ENCODE measurements at regions not wholly inside any gene's neighbourhood (a gene's known extent, or its start where the extent isn't known, plus 50 kb on each side); places are given as distances from the start of the nearest gene placed in this dataset.

DNA sequence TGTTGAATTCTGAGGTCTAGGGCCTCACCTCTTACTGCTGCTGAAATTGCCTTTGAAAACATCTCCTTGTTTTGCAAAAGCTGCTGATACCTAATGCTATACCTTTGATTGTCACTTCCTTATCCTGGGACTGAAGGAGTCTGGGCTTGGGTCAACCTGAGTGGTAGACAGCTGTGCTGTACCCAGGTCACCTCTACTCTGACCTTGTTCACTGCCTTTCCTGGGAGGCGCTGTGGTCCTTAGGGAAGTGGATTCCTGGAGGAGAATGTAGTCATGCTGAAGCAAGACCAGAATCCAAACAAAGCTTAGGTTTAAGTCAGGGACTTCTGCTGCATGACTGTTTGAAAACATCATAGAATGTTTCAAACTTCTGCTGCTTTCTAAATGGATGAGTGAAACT lies 191.4 kb downstream of the SNAPC1 start:
- no peak for DNase-seq

DNA sequence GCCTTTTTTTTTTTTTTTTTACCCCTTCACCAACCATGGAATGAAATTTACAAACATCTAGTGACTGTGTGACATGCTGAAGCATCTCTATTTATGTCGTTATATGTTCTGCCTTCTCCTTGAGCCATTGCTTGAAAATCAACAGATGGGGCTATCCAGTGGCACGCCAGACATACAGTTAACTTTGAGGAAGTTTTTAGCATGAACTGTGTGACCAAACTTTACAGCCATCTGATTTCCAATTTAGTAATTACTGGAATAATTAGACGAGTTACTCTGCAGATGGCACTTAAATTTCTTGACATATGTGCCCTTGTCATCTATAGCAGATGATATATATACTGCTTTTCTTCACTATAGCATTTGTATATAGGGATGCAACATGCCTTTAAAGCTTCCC lies 192.1 kb downstream of the SNAPC1 start:
- DNase-seq = no peak

DNA sequence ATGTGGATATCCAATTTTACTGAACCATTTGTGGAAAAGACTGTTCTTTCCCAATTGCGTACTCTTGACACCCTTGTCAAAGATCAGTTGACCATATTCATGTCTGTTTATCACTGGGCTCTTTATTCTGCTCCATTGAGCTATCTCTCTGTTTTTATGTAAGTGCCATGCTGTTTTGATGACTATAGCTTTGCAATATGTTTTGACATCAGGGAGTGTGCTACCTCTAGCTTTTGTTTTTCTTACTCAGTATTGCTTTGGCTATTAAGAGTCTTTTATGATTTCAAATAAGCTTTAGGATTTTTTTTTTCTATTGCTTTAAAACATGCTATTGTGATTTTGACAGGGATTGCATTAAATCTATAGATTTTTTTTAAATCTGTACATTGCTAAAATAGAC lies 194.3 kb downstream of the SNAPC1 start:
- no peak for DNase-seq

DNA sequence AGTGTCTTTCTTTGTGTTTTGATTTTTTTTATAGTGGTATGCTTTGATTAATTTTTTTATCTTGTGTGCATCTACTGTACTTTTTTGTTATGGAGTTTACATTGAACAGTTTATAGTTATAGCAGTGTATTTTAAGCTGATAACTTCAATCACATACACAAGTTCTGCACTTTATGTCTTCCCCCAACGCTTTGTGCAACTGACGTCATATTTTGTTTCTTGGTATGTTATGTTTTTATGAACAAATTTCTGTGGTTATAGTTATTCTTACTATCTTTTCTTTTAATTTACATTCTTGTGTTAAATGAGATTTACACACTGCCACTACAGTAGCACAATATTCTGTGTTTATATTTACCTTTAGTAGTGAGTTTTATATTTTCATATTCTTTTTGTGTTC lies 197.1 kb downstream of the SNAPC1 start:
- no peak for DNase-seq

DNA sequence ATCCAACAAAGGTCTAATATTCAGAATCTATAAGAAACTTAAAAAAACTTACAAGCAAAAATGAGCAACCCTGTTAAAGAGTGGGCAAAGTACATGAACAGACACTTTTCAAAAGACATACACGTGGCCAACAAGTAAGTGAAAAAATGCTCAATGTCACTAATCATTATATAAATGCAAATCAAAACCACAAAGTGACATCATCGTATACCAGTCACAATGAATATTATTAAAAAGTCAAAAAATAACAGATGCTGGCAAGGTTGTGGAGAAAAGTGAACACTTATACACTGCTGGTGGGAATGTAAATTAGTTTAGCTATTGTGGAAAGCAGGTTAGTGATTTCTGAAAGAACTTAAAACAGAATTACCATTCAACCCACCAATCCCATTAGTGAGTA lies 199.1 kb downstream of the SNAPC1 start:
- no peak for DNase-seq

DNA sequence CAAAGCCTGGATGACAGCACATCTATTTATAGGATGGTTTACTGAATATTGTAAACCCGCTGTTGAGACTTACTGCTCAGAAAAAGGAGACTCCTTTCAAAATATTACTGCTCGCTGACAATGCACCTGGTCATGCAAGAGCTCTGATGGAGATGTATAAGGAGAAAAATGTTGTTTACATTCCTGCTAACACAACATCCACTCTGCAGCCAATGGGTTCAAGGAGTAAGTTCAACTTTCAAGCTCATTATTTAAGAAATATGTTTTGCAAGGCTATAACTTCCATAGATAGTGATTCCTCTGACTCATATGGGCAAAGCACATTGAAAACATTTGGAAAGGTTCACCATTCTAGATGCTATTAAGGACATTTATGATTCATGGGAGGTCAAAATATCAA lies 201.7 kb downstream of the SNAPC1 start:
- no peak for DNase-seq

DNA sequence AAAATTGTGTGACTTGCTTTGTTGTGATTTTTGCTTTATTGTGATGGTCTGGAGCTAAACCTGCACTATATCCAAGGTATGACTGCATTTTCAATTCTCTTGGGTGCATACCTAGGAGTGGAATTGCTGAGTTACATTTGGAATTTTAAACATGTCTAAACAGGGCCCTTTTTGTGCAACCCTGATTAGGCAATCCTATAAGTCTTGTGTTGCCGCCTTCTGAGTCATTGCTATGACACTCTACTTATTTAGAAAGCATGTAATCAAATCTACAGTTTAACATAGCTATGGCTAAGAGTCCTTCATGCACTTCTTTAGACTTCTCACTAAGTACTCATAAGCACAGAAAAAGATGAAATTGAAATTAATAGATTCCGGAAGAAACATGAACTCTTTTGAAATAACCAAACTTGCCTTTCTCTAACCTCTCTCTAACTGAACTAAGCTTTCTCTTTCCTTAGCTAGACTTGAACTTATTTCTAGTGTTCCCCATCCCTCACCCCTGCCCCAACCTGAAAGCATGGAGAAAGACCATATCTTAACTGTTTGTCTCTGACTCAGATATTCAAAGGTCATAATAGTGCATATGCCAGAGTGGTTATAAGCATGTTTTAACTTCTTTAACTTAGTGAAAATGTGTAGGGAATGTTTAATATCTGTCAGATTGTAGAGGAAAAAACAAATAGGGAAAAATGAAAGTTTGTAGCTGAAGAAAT lies 203.0 kb downstream of the SNAPC1 start:
- DNase-seq = no peak

DNA sequence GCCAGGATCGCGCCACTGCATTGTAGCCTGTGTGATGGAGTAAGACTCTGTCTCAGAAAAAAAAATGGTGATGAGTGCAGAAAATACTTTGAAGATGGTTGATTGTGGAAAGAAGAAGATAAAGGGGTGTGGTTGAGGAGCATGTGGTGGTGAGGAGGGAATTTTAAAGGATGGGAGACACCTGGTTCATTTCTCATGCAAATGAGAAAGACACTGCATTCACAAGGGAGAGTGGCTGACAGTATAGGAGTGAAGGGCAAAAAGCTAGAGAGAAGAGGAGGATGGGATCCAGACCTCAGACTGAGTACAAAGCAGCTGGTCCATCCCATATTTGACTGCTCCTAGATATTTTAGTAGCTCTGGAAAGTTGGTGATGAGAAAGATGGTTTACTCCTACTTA lies 206.0 kb downstream of the SNAPC1 start:
- DNase-seq = no peak

DNA sequence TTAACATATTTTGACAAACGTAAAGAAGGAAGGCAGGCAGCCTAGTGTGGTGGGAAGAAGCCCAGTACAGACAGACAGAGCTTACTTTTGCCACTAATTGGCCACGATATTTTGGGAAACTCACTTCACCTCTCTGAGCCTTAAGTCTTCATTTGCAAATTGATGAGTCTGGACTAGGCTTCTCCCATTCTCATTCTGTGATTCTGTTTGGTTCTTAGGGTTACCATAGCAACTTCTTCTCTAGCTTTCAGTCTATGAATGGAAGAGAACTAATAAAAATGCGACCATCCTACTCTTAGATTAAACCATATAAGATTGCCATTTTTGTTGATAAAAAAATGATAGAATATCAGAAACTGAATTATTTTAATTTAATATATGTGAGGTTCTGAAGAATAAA lies 210.5 kb downstream of the SNAPC1 start:
- no peak for DNase-seq

DNA sequence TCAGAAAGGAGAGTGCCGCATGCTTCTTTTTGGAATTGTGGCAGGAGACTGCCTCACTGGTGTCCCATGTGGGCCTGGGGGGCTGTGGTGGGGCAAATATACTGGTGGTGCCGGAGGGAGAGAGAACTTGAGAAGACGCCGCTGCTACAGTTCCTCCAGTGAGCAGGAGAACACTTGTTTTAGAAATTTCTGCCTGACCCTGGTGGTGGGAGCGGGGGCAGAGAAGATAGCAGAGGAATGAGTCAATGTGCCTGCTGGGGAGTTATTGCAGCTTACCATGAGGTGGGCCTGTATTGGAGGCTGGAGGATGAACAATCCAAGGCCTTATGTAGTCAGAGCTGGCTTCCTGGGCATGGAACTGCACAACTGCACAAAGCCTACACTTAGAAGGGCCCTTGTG lies 211.8 kb downstream of the SNAPC1 start:
- DNase-seq = no peak

DNA sequence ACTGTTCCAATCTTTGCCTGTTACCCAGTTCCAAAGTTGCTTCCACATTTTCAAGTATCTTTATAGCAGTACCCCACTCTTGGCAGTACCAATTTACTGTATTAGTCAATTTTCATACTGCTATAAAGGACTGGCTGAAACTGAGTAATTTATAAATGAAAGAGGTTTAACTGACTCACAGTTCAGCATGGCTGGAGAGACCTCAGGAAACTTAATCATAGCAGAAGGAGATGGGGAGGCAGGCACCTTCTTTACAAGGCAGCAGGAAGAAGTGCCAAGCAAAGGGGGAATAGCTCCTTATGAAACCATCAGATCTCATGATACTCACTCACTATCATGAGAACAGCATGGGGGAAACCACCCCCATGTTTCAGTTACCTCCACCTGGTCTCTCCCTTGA lies 215.0 kb downstream of the SNAPC1 start:
- DNase-seq = no peak

DNA sequence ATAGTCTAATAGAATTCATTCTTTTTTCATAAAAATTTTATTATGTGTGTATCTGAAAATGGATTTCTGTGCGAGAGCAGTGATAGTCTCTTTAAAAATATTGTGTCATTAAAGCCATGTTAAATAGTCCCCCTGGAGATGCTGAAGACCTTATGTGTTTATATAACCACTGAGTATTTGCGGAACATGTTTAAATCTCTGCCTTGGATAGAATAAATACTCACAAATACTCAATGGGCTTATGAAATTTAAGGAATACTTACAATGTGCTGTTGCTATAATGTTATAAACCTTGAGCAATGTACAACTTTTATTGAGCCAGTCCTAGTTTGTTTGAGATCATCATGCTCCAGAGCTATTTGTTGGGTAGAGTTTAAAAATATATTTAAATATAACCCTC lies 226.0 kb downstream of the SNAPC1 start:
- DNase-seq = no peak

DNA sequence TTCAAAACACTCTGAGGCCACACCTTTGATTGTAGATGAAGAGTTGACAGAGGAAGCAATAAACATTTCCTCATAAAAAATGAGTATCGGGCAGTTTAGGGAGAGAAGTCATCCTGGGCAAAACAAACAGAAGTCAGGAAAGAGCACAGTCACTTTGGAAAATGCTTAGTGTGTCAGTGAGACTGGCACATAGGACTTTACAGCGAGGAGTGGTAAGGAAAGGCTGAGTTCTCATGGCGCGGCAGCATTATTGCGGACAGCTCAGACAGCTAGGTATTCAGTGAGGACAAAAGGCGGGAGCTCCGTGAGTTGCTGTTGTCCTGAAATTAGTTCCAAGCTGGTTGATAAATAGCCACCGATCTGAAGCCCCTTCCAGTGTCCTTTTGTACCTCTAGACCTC lies 229.9 kb downstream of the SNAPC1 start:
- no peak for DNase-seq

DNA sequence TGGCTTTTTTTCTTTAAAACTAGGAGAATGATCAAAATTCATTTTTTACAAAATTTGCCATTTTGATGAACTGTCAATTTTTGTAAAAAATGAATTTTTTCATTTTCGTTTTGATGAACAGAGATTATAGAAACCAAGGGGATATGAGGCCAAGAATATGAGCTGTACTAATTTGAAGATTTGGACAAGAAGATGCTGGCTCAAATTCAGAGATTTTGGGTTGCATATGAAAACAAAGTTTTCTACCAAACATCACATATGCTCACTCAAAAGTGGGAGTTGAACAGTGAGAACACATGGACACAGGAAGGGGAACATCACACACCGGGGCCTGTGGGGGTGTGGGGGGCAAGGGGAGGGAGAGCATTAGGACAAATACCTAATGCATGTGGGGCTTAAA lies 230.7 kb downstream of the SNAPC1 start:
- no peak for DNase-seq

DNA sequence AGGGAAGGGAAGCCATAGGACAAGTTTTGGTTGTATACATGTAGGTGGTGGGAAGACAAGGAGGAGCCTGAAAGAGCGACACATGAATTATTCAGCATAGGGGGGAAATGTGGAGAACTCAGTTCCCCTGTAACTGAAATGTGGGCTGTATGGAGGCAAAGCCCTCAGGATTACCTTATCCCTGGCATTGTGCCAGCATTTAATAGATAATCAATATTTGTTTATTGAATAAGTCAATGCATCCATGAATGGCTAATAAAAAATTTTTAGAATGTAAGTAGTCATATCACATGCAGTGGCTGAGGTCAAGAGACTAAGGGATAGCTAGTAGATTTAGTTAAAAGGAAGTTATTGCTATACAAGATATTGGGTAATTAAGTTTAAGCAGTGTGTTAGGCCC lies 232.4 kb downstream of the SNAPC1 start:
- no peak for DNase-seq

DNA sequence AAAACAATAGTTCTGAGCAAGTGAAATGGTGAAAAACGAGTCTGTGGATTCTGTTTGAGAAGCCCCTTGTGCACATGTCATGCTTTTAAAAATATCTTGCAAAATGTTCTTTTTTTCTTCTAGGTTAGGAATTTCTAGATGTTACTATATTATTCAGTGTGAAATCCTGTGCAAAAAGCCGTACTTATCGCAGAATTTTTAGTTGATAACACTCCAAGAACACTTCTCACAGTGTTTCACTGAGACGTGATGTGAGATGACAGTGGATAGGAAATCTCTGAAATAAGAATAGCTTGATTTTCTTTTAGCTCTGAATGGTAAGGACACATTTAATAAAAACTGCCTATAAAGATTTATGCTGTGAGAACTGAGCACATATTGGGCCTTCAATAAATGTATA lies 234.5 kb downstream of the SNAPC1 start:
- DNase-seq = no peak

DNA sequence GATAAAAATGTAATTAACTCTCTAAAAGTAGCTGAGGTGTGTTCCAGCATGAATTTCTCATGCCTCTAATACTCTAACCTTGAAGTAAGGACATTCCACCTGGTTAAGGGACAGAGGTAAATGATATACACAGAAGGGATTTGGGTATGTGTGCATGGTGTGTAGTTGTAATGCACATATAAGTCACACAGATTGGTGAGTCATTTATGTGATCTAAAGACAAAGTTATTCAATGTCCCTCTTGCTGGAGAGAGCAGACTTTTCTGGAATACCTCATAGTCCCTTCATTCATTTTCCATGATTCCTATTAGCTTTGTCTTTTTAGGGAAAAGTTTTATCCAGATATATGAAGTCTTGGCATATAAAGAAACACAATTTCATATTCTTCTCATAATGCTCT lies 234.9 kb downstream of the SNAPC1 start:
- no peak for DNase-seq

DNA sequence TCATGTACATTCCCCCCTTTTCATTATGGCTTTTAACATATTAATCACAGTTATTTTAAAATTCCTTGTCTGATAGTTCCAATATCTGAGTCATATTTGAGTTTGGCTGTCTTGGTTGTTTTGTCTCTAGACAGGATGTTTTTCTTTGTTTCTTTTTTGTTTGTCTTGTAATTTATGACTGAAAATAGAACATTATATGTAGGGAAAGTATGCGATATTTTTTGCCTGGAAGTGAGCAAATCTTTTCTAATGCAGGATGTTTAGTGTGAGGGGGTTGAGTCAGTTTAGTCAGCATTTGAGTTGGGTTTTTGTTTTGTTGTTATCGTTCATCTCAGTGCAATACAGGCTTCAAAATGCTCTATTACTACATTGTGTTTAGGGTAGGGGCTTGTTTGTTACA lies 239.7 kb downstream of the SNAPC1 start:
- no peak for DNase-seq

DNA sequence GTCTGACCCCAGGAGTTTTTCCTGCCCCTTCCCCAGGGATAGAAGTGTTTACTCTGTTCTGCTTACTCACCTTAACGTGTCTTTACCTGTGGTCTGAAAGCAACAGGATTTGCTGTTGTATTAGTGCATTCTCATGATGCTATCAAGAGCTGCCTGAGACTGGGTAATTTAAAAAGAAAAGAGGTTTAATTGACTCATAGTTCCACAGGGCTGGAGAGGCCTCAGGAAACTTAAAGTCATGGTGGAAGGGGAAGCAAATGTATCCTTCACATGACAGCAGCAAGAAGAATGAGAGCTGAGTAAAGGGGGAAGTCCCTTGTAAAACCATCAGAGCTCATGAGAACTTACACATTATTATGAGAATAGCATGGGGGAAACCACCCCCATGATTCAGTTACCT lies 240.4 kb downstream of the SNAPC1 start:
- no peak for DNase-seq

DNA sequence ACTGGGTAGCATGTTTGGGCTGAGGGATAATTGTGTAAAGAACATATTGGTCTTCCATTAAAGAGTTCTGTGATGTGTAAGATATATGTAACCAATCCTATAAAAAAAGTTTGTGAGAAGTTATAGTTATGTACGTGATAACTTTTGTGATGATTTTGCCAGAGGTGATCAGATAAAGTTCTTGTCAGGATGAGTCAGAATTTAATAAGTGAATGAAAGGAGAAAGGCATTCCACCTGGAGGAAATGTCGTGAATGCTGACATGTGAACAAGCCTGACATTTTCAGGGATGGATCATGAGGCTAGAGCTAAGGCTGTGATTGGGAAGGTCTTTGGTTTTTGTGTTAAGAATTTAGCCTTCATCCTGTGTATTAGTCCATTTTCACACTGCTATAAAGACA lies 241.5 kb downstream of the SNAPC1 start:
- DNase-seq = no peak

DNA sequence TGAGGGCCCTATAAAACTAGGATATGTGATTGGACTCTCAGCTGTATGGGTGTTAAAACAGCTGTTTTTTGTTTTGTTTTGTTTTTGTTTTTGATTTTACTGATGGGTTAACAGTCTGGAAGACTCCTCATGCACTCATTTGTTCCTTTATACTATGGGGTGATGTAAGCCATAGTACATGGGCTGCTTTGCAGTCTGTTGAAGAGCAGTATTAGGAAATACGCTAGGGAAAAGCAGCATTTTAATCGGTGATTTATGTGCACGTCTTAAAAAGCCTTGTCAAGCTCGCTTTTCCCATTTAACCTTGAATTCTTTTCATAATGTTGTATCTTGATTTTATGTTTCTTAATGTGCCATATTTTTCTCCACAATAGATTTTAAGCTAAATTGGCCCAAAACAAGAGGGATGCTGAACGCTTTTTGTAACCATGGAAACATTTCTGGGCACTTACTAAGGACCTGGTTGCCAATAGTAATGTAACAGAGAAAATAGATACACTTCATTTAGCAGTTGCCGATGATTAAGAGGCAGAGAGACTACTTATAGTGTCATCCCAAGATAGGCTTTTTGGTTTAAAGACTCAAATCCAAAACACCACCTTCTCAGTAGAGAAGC lies 244.0 kb downstream of the SNAPC1 start:
- DNase-seq = no peak

DNA sequence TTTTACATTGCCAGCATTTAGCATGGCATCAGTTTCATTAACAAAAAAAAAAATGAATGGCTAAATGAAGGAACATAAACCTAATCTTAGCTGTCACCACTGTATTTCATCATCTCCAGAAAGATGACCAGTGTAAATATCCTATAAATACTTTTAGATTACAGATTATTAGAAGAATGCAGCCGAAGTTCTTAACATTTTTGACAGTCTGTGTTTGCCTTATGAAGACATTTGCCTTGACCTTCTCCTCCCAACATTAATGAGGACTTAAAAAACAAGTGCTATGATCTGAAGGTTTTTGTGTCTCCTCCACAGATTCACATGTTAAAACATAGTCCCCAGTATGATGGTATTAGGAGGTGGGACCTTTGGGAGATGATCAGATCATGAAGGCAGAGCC lies 253.0 kb downstream of the SNAPC1 start:
- DNase-seq = no peak

DNA sequence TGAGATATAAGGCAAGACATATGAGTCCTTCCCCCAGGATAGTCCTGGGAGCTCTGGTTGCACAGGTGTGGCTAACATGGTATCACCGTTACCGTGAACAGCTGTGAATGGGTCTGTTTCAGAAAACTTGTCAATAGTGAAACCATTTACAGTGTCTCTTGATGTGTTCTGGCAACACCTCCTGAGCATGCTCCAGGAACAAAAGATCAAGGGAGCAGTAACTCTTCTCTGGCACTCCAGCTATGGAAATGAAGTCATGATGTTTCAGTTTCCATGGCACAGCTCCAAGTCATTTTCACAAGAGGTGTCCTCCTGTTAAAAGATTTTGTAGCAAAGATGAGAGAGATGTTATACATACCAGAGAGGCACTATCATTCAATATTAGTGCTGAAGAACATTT lies 253.7 kb downstream of the SNAPC1 start:
- DNase-seq = no peak

DNA sequence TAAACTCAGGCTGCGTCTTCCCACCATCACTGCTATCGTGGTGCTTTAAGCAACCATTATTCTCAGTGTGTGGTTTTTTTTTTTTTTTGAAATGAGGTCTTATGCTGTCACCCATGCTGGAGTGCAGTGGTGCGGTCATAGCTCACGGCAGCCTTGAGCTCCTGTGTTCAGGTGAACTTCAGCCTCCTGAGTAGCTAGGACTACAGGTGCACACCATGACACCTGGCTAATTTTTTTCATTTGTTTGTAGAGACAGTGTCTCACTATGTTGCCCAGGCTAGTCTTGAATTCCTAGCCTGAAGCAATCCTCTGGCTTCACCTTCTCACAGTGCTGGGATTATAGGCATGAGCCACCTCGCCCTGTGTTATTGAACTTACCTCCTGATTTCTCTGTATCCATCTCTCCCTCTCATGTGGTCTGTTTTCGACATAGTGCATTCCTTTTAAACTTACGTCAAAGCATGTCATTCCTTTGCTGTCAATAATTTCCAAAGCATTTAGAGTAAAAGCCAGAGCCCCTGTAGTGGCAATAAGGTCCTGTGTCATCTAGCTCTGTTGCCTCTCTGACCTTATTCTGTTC lies 255.5 kb downstream of the SNAPC1 start:
- DNase-seq = no peak

DNA sequence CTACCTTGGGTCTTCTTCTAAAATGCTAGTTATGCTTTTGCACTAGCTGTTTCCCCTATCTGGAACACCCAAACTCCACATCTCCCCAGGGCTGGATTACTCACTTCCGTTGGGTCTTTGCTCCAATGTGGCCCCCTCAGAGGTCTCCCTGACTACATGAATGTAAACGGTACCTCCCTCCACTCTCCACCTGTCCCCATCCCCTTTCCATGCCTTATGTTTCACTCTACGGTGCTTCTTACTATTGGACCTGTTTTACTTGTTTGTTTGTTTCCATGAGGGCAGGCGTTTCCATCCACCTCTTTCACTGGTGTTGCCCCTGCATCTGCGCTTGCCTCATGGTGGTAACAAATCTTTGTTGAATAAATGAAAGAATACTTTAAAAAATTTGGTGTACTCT lies 256.4 kb downstream of the SNAPC1 start:
- no peak for DNase-seq

Measured in SIG-M5 (cell line).